ENCODE measurements at regions not wholly inside any gene's neighbourhood (a gene's known extent, or its start where the extent isn't known, plus 50 kb on each side); places are given as distances from the start of the nearest gene placed in this dataset.
"Not testable (repeated sequence)": the region's sequence is repeated elsewhere in the genome, so short reads cannot be mapped to it uniquely, and the experiment has no call there.

DNA sequence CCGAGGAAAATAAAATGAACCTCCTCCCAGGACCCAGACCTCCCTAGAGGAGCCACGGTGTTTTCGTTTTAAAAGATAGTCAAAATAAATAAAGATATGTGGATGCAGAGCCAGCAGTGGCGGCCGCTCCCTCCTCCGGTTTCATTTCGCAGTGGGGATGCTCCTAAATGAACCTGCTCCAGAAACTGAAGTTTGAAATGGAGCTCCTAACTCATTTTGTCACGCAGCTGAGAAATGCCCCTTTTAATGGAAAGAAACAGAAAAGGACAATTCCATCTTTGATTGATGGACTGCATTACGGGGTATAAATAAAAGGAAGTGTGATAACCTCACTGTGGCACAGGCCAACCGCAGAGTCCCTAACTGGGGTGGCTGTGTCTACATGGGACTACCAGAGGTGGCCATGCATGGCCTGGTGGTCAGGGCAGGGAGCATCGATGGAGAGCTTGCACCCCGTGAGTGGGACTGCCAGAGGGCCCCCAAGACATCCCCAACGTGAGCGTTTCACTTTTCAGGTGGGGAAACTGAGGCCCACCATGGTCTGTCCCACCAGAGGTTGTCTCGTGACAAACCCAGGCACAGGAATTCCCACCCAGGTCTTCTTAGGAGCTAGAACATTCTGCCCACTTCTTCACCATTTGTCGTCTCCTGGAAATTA lies 426.6 kb downstream of the BRD1 start:
- no peak for DNase-seq

DNA sequence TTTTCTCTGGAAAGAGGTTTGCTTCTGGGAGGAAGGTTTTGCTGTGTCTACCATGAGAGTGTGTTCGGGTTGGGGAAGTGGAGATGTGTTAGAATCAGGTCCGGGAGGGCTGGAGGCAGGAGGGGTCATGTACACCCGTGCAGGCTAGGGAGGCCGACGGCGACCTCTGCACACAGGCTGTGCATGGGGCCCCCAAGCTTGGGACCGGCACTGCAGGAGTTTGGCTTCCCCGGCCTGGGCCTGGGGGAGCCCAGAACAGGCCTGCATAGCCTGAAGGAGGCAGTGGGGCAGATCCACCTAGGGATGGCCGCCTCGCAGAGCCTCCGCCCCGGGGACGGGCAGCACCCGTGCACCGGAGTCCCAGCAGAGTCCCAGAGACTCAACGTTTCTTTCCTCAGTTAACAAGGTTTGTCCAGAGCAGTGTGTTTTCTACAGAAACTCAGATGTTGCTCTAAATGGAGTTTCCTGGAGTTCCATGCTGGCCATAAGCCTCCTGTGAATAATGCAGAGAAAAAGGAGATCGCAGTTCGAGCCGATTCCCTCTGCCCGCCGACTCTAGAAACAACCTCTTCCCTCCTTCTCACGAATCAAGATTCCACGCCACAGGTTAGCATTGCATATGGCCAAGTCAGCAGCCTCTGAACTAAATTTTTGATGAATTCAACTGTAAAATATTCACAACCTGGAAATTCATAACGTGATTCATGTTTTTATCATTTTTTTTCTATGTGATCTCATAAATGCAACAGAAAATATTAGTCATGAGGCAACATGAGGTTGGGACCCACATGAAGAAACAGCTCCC lies 427.3 kb downstream of the BRD1 start:
- DNase-seq, result no peak

DNA sequence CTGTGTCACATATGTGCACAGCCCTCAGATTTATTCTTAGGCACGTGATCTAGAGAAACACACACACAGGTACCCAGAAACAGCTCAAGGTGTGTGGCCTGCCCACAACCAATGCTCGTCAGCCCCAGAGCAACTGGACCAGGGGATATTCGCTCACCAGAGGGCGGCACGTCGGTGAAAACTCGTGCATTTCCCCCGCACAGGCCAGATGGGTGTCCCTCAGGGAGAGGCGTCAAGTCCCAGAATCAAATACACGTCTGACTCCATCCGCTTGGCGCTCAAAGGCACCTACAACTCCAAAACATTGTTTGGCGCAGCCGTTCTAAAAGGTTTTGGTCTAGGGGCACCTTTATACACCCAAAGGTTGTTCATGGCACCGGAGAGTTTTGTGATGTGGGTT lies 429.0 kb downstream of the BRD1 start:
- no peak for DNase-seq

DNA sequence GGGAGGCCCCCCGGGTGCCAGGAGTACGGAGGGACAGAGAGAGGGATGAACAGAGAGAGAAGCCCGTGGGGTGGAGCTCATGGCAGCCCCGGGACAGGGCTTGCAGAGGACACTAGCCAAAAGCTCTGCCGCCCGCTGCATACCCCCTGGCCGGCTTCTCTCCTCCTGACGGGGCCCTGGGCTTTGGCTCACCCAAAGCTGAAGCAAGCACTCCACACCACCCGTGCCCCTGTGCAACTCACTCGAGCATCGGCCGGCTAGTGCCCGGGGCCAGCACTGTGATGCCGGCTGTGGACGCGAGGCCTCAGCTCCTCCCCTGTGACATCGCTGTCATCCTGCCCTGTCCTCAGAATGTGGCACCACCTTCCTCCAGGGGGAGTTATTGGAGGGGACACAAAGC lies 429.6 kb downstream of the BRD1 start:
- no peak for DNase-seq

DNA sequence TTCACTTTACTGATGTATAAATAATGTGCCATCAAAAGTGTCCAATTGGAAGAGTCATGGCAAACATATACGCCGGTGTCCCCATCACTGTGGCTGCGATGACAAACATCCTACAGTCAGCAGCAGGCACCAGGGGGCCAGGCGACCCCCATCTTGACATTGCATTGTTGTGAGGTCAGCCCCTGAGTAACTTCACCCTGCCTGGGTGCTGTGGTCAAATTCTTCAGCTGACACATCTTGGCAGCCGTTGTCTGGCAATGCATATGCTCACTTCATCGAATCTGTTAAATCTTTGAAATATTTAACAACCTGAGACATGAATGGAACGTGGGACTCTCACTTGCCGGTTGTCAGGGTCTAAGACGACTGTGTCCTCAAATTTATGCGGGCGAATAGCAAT lies 430.9 kb downstream of the BRD1 start:
- DNase-seq, result no peak

DNA sequence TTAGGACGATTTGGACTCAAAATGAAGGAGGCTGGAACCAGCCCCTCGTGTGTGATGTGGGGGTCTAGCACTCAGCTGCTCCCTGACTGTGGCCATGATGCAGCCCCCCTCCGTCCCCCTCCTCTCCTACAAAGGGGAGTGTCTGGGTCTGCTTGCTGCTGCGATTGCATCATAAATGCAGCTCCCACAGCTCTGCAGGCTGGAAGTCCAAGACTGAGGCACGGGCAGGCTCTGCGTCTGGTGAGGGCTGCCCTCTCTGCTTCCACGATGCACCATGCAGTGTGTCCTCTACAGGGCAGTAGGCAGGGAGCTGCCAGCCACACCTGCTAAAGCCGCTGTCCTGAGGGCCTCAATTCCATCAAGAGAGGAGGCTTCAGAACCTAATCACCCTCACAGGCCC lies 432.1 kb downstream of the BRD1 start:
- no peak for DNase-seq

DNA sequence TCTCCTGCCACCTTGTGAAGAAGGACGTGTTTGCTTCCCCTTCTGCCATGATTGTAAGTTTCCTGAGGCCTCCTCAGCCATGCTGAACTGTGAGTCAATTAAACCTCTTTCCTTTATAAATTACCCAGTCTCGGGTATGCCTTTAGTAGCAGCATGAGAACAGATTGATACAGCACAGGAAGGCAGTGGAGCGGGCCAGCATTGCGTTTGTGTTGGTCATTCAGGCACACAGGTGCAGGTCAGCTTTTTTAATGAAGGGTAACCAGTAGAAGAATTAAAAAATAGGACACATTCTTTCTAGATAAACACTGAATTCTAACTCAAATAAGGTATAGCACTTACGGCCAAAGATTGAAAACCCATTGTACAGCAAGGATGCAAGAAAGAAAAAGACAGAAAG lies 432.6 kb downstream of the BRD1 start:
- DNase-seq, result not testable (repeated sequence)

DNA sequence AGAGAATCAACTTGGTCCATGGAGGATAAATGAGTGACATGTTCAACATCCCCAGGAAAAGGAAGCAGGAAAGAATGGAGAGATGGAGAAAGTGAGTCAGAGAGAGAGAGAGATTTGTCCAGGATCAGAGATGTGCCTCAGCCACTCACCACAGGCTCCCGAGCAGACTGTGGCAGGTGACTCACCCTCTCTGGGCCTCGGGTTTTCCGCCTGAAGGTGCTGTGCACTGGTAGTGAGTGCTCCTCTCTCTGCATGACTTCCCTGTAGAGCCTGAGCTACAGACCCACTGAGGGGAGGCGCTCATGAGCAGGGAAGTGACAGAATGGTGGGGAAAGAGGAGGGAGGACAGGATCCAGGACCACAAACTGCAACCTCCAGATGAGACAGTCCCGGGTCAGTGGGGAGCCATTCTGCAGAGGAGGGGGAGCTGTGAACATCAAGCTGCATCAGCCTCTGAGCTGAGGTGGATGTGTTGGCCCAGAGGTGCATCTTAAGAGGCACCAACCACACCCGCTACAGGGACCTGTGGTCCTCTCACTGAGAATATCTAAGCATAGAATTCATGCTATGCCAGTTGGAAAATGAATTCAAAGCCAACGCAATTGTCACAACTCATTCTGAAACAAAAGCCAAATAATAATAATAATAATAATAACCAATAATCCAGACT lies 433.4 kb downstream of the BRD1 start:
- no peak for DNase-seq

DNA sequence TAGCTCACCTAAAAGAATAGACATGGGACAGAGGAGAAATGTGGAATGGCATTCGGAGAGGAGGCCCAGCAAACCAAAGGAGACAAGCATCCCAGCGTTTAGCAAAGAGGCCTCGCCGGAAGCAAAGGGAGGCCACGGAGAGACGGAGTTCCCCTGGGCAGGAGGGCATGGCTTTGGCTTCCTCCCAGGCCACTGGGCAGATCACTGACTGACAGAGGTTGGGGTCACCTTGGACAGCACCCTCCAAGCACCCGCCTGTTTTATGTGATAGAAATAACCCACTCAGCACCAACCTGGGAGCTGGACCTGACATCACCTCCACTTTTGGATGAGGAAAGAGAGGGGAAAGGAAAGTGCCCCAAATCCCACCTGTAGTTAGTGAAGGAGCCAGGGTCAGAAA lies 434.1 kb downstream of the BRD1 start:
- DNase-seq, result no peak

DNA sequence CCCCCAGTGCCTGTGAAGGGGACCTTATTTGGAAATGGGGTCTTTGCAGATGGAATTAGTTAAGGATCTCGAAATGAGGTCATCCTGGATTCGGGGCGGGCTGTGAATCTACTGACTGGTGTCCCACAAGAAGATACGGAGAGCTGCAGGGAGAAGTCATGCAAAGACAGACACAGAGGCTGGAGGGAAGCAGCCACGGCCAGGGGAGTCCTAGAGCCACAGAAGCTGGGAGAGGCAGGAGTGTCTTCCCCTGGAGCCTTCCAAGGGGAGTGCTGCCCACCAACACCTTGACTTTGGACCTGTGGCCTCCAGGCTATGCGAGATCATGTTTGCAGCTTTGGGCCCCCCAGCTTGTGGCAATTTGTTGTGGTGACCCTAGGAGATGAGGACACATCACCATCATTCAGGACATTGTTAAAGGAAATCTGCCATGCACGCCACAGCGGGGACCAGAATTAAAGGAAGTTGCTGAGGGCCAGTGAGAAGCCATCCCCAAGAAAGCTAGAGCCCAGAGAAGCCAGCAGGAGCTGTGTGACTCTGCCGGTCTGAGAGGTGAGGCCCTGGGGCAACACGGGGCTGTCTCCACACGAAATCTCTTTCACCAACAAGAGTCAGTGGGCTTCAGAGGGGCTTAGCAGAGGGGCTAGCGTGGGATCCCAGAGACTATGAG lies 434.7 kb downstream of the BRD1 start:
- DNase-seq, result no peak

DNA sequence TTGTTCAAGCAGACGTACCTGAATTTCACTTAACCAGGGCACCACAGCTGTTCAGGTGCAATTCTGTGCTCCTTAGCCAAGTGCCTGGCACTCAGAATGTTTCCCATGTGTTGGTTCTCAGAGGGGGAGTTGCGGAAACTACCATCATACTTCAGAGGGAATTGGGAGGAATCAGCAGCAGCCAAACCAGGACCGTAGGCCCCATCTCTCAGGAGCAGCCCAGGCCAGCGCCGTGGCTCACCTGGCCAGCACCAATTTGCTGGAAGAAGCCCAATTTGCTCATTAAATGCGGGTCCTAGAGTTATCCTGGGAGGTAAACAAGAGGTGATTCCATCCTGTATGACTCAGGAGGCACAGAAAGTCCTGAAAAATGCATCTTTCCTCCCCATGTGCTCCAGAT lies 435.4 kb downstream of the BRD1 start:
- no peak for DNase-seq

DNA sequence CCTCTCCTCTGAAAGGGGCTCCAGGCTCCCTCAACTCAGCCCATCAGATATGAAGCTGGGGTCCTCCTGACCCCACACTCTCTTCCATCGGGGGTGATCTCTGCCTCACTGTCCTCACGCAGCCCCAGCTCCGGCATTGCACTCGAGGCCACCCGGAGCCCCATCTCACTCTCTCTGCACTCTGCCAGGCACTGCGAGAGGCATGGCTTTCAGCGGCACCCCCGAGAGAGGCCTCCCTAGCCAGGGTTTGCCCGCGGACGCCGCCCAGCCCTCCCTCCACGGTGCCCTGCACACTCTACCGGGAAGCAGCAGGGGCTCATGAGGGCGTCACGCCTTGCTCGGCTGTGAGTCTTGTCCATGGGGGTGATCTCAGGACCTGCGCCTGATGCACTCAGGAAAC lies 436.2 kb downstream of the BRD1 start:
- DNase-seq, result no peak

DNA sequence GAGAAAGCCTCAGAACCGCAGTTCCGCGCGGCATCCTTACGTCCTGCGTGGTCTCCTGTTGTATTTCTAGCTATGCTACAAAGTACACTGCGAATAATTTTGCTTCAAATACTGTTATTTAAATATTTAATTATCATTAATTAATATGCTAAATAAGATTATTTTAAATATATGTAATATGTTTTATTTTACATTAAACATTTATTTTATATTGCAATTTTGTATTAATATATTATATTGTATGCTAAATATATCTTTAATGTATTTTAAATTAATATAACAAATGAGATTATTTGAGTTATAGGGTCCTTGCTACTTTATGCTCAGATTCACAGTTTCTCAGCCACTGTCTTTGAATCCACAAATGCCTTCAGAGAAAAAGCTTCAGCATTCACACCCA lies 436.7 kb downstream of the BRD1 start:
- no peak for DNase-seq

DNA sequence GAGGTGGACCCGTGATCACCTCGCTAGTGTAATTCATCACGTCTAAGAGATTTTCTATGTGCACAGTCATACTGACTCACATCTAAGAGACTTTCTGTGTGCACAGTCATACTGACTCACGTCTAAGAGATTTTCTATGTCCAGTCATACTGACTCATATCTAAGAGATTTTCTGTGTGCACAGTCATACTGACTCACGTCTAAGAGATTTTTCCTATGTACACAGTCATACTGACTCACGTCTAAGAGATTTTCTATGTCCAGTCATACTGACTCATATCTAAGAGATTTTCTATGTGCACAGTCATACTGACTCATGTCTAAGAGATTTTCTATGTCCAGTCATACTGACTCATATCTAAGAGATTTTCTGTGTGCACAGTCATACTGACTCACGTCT lies 443.8 kb downstream of the BRD1 start:
- DNase-seq, result not testable (repeated sequence)

DNA sequence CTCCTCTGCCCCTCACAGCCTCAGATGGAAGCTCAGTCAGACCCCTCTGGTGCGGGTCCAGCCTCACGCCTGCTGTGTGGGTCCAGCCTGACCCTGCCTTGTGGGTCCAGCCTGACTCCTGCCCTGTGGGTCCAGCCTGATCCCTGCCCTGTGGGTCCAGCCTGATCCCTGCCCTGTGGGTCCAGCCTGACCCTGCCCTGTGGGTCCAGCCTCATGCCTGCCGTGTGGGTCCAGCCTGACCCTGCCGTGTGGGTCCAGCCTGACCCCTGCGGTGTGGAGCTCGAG lies 445.3 kb downstream of the BRD1 start:
- DNase-seq, result no peak

DNA sequence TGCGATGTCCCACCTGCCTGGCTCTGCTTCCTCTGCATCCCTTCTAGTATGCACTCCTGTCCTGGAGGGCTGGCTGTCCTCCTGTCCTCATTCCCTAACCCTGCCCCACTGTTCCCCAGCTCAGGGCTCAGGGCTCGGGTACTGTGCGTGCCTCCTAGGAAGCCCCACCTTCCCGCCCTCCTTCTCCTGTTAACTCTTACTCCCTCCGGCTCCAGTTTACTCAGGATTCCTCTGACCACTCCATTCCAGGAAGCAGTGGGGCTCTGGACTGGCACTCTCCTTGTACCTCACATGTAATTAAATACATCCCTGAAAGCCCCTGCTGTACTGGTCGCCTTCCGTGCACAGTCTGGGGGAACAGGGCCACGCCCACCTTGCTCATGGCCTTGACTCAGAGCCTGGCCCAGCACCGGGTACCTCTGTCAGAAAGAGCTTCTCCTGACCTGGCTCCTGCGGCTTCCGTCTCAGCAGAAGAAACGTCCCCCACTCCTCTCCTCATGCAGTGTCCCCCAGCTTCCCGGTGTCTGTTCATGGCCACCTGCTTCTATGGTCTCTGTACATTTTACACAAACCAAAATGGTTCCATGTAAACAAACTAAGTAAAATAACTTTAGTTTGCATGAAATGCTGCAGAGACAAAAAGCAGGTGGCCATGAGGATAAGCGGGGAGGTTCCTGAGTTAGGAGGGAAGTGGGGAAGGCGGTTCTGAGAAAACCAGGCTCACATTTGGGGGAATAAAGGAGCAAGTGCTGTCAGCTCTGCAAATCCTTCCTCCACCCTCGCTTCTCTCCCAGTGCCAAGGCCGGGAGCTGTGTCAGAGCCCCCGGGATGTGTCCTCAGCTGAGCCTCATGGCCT lies 445.9 kb downstream of the BRD1 start:
- DNase-seq, result no peak

DNA sequence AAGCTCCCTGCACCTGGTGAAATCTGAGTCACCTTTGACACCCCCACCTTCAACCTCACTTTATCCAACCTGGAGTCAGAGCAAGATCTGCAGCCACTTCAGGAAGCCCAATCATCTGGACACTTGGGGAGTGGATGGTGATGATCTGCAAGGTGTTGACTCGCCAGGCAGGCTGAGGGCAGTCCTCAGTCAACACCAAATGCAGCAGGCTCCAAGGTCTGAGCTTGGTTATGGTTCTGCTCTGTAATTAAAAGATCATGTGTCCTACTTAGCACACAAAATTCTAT lies 446.9 kb downstream of the BRD1 start:
- peak; percentile 61 for DNase-seq

DNA sequence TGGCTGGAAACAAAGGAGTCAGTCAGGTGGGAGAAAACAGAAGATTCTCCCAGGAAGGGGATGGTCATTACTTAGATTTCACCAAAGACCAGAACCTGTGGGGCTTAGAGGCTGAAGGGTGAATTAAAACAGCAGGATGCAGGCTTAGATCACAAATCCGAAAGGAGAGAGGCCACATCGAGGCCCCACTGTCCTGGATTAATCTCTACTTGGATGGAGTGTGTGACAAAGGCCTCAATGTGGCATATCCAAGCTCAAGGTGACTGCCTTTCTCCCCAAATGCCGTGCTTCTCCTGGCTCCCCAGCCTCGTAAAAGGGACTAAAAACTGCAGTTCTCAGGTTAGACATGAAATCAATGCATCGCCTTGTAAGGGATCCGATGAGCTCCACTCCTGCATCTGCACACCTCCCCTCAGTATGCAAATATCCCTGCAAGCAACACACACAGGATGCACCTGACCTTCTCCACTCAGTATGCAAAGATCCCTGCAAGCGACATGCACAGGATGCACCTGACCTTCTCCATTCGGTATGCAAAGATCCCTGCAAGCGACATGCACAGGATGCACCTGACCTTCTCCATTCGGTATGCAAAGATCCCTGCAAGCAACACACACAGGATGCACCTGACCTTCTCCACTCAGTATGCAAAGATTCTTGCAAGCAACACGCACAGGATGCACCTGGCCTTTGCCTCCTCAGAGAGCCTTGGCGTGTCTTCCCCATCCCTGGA lies 447.4 kb downstream of the BRD1 start:
- DNase-seq, result no peak

DNA sequence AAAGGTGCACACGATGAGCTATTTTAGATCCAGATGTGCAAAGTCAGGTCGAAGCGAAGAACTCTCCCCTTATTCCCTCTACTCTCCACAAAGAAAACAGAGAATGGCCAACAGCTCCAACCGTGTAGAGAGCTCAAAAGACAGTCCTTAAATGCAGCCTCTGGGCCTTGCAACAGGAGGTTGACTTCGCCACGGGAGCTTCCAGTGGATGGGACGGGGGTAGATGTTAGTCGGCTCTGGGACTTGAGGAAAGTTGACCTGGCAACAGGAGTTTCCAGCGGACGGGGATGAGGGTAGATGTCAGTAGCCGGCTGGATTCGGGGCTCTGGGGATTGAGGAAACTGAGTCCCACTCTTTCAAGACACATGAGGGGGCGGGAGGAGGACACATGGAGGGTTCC lies 450.4 kb downstream of the BRD1 start:
- no peak for DNase-seq

DNA sequence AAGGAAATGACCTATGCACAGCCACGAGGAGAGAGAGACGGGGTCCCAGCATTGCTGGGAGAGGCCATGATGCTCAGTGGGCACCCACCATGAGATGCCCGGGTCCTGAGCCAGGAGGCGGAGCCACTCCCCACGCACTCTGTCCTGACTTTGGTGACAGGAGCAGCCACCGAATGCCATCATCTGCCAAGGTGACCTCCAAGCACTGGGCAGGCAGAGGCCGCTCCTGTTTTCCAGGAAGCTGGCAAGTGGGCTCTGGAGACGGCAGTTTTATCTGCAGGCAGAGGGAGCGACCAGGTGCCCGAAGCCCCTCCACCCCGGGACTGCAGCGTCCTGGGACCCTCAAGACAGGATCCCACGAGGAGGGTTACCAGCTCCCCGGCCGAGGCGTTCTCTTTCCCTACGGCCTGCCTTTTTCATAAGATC lies 453.9 kb downstream of the BRD1 start:
- DNase-seq, result no peak

DNA sequence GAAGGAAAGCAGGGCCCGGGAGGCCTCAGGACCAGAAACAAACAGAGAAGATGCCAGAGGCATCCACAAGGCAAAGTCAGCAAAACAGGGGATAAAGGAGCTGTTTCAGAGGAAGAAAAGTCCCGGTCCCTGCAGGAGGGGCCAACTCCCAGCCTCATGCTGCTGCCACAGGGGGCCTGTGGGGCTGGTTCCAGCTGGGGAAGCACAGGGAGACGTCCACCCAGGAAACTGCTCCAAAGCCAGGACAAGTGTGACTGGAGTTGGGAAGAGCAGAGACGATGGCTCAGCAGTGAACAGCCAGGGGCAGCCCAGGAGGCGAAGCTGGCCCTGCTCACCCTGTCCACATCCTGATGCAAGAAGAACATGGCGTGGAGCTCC lies 454.4 kb downstream of the BRD1 start:
- no peak for DNase-seq

DNA sequence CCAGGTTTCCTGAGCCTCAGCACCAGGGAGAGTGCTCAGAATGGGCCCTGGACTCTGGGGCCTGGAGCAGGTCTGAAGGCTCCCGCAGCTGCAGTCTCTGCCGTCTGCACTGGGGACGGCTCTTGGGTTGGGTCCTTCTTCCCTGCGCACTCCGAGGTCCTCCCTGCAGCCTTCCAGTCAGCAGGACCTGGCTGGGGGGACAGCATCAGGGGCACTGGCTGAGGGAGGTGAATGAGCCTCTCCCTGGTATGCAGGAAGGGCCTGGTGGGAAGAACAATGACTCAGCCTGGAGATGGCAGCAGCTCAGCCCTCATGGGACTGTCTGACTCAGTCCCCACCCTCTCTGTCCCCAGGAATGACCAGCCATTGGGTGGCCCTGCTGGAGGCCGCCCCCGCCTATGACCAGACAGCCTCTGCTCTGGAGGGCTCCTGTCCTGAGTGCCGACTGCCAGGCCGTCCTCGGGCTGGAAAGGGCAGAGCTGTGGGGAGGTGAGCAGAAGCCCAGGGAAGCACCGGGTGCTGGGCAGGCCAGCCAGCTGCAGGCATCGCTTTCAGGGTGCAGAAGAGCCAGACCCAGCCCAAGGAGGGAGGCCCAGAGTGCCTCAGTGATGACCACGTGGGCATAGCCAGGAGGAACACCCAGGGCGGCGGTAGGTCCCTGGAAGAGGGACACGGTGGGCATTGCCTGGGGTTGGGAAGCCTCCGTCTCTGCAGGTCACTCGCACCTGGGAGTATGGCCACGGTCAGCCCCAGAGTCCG lies 455.0 kb downstream of the BRD1 start:
- DNase-seq, result no peak
